ENCODE measurements at regions not wholly inside any gene's neighbourhood (a gene's known extent, or its start where the extent isn't known, plus 50 kb on each side); places are given as distances from the start of the nearest gene placed in this dataset.

- TF ChIP-seq TEAD4 (IDR thresholded peaks at IDR 0.05; ENCODE audit: borderline replicate concordance, insufficient read depth) (no peak), GATA2 (CRISPR knock-in tag; IDR thresholded peaks at IDR 0.05) (no peak), CTCF (IDR thresholded peaks at IDR 0.05) (no peak), PBX3 (IDR thresholded peaks at IDR 0.05) (no peak), RFX5 (IDR thresholded peaks at IDR 0.05; ENCODE audit: low read length) (no peak), SIN3A (IDR thresholded peaks at IDR 0.05; ENCODE audit: borderline replicate concordance, low read depth, low read length) (no peak), USF1 (IDR thresholded peaks at IDR 0.05; ENCODE audit: borderline replicate concordance, low read depth) (no peak), YY1 (IDR thresholded peaks at IDR 0.05; ENCODE audit: low read depth) (no peak)
These were observed 149.7 kb upstream of the SUCLG2 start (continued) for GRCh38 chr3:67804089-67804488.

GRCh38 chr3:67798412-67798811 lies 144.0 kb upstream of the SUCLG2 start:
- CTCF ChIA-PET, result no interaction called here
- no peak for DNase-seq

GRCh38 chr3:67791620-67792019 lies 137.2 kb upstream of the SUCLG2 start:
- DNase-seq, result no peak
- no peak overlapping the region for H3K4me3 ChIP-seq (ENCODE audit: low read depth in 2 of 2, low read length in 1 of 2)
- no peak overlapping the region for H2AFZ ChIP-seq (ENCODE audit: low read depth)
- H3F3A ChIP-seq (replicated peaks; ENCODE audit: insufficient read depth), result no peaks in the 10 kb centered on the region
- H3K4me1 ChIP-seq (ENCODE audit: control insufficient read depth in 1 of 2, insufficient read depth in 2 of 2, low read depth in 1 of 2, low read length in 1 of 2), result no peaks in the 10 kb centered on the region
- H3K79me2 ChIP-seq (ENCODE audit: insufficient read depth), result no peaks in the 10 kb centered on the region
- TF ChIP-seq RAD21 (IDR thresholded peaks at IDR 0.05; ENCODE audit: low read length) (no peak), NRF1 (IDR thresholded peaks at IDR 0.05; ENCODE audit: low read depth, low read length) (no peak), MEF2A (IDR thresholded peaks at IDR 0.05; ENCODE audit: borderline replicate concordance, low read depth) (no peak), USF1 (IDR thresholded peaks at IDR 0.05; ENCODE audit: borderline replicate concordance, low read depth) (no peak), USF2 (IDR thresholded peaks at IDR 0.05; ENCODE audit: borderline replicate concordance, low read depth, low read length) (no peak), YY1 (IDR thresholded peaks at IDR 0.05; ENCODE audit: low read depth) (no peak), TCF12 (IDR thresholded peaks at IDR 0.05) (no peak)
- ChIA-PET POLR2A (no interaction called here), CTCF (interaction anchor here (1.0 to 4.3 kb wide), 4 partner anchors 9 to 1085 kb away, joined by 3 to 159 read pairs (median 4); no protein-coding TSS in a partner anchor)
- no peak overlapping the region for H3K9ac ChIP-seq
- H3K36me3 ChIP-seq (replicated peaks in 1 of 2; ENCODE audit: control insufficient read depth in 1 of 2, insufficient read depth in 2 of 2, low read length in 1 of 2), result no peaks in the 10 kb centered on the region
- no peak overlapping the region for H3K27ac ChIP-seq (ENCODE audit: low read depth in 2 of 2, low read length in 1 of 2)
- no peaks in the 10 kb centered on the region for H3K9me3 ChIP-seq
- 55% methylated on average over 5 of the region's 5 CpGs for WGBS (ENCODE audit: low lambda C conversion rate)
- no peaks in the 10 kb centered on the region for H3K9me2 ChIP-seq
- no peaks in the 10 kb centered on the region for H3K27me3 ChIP-seq (ENCODE audit: insufficient read depth)
- no peak overlapping the region for H3K4me2 ChIP-seq
- no peaks in the 10 kb centered on the region for H4K20me1 ChIP-seq (ENCODE audit: insufficient read depth)

More at GRCh38 chr3:67798412-67798811, 144.0 kb upstream of the SUCLG2 start:
- no peak overlapping the region for H2AFZ ChIP-seq (ENCODE audit: low read depth)
- H3K4me2 ChIP-seq, result no peak overlapping the region
- H3K9ac ChIP-seq, result no peak overlapping the region
- 3% methylated on average over 1 of the region's 1 CpG for WGBS (ENCODE audit: low lambda C conversion rate)
- H3K4me3 ChIP-seq (ENCODE audit: low read depth in 2 of 2, low read length in 1 of 2), result no peak overlapping the region
- no peak for TF ChIP-seq EZH2phosphoT487 (IDR thresholded peaks at IDR 0.05; ENCODE audit: borderline replicate concordance, low read depth)
- no peak for TF ChIP-seq SMC3 (IDR thresholded peaks at IDR 0.05; ENCODE audit: low read depth, low read length)
- TF ChIP-seq MEF2A (IDR thresholded peaks at IDR 0.05; ENCODE audit: borderline replicate concordance, low read depth), result no peak
- H3K4me1 ChIP-seq (ENCODE audit: control insufficient read depth in 1 of 2, insufficient read depth in 2 of 2, low read depth in 1 of 2, low read length in 1 of 2), result no peaks in the 10 kb centered on the region
- no peaks in the 10 kb centered on the region for H3K79me2 ChIP-seq (ENCODE audit: insufficient read depth)
- POLR2A ChIA-PET, result no interaction called here
- no peaks in the 10 kb centered on the region for H3K27me3 ChIP-seq (ENCODE audit: insufficient read depth)
- no peaks in the 10 kb centered on the region for H3K36me3 ChIP-seq (replicated peaks in 1 of 2; ENCODE audit: control insufficient read depth in 1 of 2, insufficient read depth in 2 of 2, low read length in 1 of 2)
- no peak overlapping the region for H3K27ac ChIP-seq (ENCODE audit: low read depth in 2 of 2, low read length in 1 of 2)
- H3K9me2 ChIP-seq, result no peaks in the 10 kb centered on the region
- H3F3A ChIP-seq (replicated peaks; ENCODE audit: insufficient read depth), result no peaks in the 10 kb centered on the region
- H4K20me1 ChIP-seq (ENCODE audit: insufficient read depth), result no peaks in the 10 kb centered on the region
- no peaks in the 10 kb centered on the region for H3K9me3 ChIP-seq
